WERI-Rb-1 (cell line): ENCODE measurements at regions not wholly inside any gene's neighbourhood (a gene's known extent, or its start where the extent isn't known, plus 50 kb on each side); places are given as distances from the start of the nearest gene placed in this dataset.

ENCODE experiments used
- DNase-seq: peaks from one replicate; pipeline ENCODE4 v3.0.0-alpha.2; 2020
- H3K27ac ChIP-seq: fragments of 250-450 bp; sonication (Bioruptor Pico); 2 replicates; pipeline ENCODE4 v1.5.1; 2020; ENCODE audit warnings: mild to moderate bottlenecking, moderate library complexity
- H3K27me3 ChIP-seq: fragments of 250-450 bp; sonication (Bioruptor Pico); 2 replicates; pipeline ENCODE4 v1.5.1; 2021; ENCODE audit warnings: mild to moderate bottlenecking, low read depth, moderate library complexity; ENCODE audit not compliant: insufficient read depth, severe bottlenecking
- H3K36me3 ChIP-seq: fragments of 250-450 bp; sonication (Bioruptor Pico); 2 replicates; pipeline ENCODE4 v1.5.1; 2020; ENCODE audit warnings: mild to moderate bottlenecking, moderate library complexity
- H3K4me3 ChIP-seq: 2 replicates; pipeline ENCODE4 v1.5.1; 2011; ENCODE audit warnings: low read depth, mild to moderate bottlenecking, control low read depth, low read length
- H3K9me3 ChIP-seq: fragments of 250-450 bp; sonication (Bioruptor Pico); 2 replicates; pipeline ENCODE4 v1.5.1; 2021; ENCODE audit warnings: mild to moderate bottlenecking, moderate library complexity; ENCODE audit not compliant: severe bottlenecking
- TF ChIP-seq, protein P1 (sequence below): IDR thresholded peaks from 2 replicates; pipeline ENCODE4 v1.5.1; 2011; ENCODE audit warnings: low read depth, mild to moderate bottlenecking, control low read depth, inconsistent platforms, low read length

DNA sequence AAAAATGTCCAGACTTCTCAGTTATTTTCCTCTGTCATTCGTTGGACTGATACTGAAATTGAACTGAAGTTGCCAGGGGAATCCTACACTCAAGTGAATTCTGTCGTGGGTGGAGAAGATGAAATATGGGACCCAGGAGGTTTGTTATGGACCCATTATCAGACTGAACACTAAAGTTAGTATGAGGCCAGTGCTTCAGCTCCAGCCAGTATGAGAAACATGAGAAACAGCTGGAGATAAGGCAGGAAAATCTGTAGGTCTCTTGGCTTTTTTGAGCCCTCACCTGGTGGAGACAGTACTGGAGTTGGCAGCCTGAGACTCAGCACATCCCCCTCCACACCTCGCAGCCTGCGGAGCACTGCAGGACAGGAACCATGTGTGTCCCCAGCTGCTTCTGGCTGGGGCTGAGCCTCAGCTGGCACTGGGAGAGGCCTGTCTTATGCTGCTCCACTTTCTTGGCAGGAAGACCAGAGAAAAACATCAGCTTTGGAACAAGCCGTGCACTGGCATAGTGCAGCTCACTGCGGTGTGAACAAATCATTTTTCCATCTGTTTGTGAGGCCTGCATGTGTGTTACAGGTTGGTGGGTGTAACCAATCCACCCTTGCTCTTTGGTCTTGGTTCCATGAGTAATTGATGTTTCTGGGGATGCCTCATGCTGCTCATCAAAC is 641.0 kb downstream of the FGF9 start:
- TF ChIP-seq, protein P1, sequence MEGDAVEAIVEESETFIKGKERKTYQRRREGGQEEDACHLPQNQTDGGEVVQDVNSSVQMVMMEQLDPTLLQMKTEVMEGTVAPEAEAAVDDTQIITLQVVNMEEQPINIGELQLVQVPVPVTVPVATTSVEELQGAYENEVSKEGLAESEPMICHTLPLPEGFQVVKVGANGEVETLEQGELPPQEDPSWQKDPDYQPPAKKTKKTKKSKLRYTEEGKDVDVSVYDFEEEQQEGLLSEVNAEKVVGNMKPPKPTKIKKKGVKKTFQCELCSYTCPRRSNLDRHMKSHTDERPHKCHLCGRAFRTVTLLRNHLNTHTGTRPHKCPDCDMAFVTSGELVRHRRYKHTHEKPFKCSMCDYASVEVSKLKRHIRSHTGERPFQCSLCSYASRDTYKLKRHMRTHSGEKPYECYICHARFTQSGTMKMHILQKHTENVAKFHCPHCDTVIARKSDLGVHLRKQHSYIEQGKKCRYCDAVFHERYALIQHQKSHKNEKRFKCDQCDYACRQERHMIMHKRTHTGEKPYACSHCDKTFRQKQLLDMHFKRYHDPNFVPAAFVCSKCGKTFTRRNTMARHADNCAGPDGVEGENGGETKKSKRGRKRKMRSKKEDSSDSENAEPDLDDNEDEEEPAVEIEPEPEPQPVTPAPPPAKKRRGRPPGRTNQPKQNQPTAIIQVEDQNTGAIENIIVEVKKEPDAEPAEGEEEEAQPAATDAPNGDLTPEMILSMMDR, result no peak
- Histone ChIP-seq H3K9me3 (no peaks in the 10 kb centered on the region), H3K4me3 (no peak overlapping the region), H3K27me3 (peaks cover 25% of the 10 kb centered on the region), H3K36me3 (no peaks in the 10 kb centered on the region), H3K27ac (no peak overlapping the region)
- no peak for DNase-seq

GRCh38 chr13:22312405-22312803 is 641.5 kb downstream of the FGF9 start:
- TF ChIP-seq, protein P1, result no peak
- Histone ChIP-seq H3K36me3 (no peaks in the 10 kb centered on the region), H3K4me3 (no peak overlapping the region), H3K9me3 (no peaks in the 10 kb centered on the region), H3K27ac (no peak overlapping the region), H3K27me3 (peaks cover 30% of the 10 kb centered on the region)
- no peak for DNase-seq

GRCh38 chr13:22316494-22317025 is 645.7 kb downstream of the FGF9 start:
- Histone ChIP-seq H3K9me3 (no peaks in the 10 kb centered on the region), H3K27ac (no peak overlapping the region), H3K27me3 (peaks cover 53% of the 10 kb centered on the region), H3K4me3 (no peak overlapping the region), H3K36me3 (no peaks in the 10 kb centered on the region)
- DNase-seq, result no peak
- TF ChIP-seq, protein P1, result no peak

- peaks cover 63% of the 10 kb centered on the region for H3K27me3 ChIP-seq
- H3K27ac ChIP-seq, result no peak overlapping the region
- no peaks in the 10 kb centered on the region for H3K36me3 ChIP-seq
- DNase-seq, result no peak
- no peaks in the 10 kb centered on the region for H3K9me3 ChIP-seq
- TF ChIP-seq, protein P1, result no peak
- no peak overlapping the region for H3K4me3 ChIP-seq
Measured at GRCh38 chr13:22320991-22321390, 650.1 kb downstream of the FGF9 start.

DNA sequence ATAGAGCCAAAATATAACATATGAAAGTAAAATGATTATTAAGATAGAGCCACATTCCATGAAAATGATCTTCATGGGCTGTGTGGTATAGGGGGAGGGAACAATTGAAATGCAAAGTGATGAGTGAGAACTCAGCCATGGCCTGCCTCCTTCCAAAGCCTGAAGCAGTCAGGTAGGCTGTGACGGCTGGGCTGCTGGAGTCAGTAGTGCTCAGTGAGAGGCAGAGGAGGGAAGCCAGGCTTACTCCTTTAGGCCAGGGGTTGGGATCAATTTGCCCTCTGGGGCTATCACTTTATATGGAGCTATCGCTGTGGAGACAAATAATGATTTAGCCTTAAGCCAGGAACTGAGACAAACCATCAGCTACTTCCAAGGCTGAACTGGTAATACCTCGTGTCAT is 654.9 kb downstream of the FGF9 start:
- no peak for DNase-seq
- TF ChIP-seq, protein P1, result no peak
- no peaks in the 10 kb centered on the region for H3K36me3 ChIP-seq

GRCh38 chr13:22332416-22332815 is 661.5 kb downstream of the FGF9 start:
- DNase-seq, result no peak
- TF ChIP-seq, protein P1, result no peak
- H3K27ac ChIP-seq, result no peak overlapping the region
- H3K36me3 ChIP-seq, result no peaks in the 10 kb centered on the region
- no peaks in the 10 kb centered on the region for H3K9me3 ChIP-seq
- H3K27me3 ChIP-seq, result peaks cover 23% of the 10 kb centered on the region
- H3K4me3 ChIP-seq, result no peak overlapping the region

More for the DNA sequence above, 654.9 kb downstream of the FGF9 start:
- no peaks in the 10 kb centered on the region for H3K9me3 ChIP-seq
- no peak overlapping the region for H3K4me3 ChIP-seq
- peaks cover 32% of the 10 kb centered on the region for H3K27me3 ChIP-seq
- no peak overlapping the region for H3K27ac ChIP-seq
